Right lung (tissue), 2 donors: ENCODE measurements at regions not wholly inside any gene's neighbourhood (a gene's known extent, or its start where the extent isn't known, plus 50 kb on each side); places are given as distances from the start of the nearest gene placed in this dataset.

Experiments used
- DNase-seq, 2 donors: peaks; one replicate each; pipeline ENCODE4 v3.0.0-alpha.2; 2013

DNA sequence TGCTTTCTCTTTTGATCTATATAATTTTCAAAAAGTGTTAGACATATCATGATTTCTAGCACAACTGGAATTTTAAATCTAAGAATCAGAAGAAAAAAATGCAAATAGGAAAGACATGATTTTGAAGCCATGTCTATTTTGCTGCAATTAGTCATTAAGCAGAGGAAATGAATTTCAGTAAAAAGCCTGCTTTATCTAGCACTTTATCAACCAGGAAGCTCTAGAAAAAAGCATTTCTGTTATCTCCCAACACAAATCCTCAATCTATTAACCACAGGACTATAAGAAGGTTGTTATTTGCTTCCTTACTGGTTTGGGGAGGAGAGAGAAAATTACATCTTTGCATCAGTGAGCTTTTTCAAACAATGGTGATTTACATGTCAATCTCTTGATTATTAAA, 716.7 kb downstream of the DIAPH3 start:
- DNase-seq = no peak

DNA sequence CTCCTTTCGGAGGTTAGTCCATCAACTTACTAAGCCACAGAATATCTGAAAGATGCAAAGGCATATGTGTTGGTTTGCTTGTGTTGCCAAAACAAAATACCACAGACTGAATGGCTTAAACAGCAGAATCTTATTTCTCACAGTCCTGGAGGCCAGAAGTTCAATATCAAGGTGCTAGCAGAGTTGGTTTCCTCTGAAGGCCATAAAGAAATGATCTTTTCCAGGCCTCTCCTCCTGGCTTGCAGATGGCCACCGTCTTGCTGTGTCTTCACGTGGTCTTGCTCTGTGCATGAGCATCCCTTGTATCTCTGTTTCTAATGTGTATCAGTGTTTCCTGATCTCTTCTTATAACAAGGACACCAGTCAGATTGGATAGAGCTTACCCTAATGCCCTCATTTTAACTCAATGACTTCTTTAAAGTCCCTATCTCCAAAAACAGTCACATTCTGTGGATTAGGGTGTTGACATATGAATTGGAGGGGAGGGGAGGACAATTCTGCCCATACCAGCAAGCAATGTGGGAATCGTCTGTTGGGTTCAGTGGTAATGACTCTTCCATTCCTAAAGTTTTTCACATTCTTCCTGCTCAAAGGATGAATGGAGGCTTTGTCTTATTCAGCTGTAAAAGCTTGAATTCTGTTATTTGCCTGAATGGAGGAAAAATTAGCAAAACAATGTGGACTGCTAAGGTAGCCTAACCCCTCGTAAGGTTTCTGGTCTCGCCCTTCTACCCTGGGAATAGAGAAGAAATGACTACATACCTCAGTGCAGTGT, 715.7 kb downstream of the DIAPH3 start:
- no peak for DNase-seq

DNA sequence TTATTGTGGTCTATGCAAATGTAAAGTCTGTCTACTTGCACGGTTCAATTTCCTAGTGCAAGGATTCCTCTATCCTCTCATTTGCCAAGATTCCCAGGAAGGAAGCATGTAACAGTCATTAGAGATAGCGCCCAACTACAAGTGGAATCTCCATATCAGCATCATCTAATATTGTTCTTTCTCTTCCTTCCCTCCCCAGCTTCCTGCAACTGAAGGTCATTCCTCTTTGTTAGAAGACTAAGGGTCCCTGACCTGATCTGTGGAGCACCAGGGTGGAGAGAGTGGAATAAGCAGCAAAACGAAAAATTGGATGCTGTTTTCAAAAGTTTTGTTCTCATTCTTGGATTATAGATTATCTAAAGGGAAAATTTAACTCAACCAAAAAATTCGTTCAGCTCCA, 714.0 kb downstream of the DIAPH3 start:
- no peak for DNase-seq

DNA sequence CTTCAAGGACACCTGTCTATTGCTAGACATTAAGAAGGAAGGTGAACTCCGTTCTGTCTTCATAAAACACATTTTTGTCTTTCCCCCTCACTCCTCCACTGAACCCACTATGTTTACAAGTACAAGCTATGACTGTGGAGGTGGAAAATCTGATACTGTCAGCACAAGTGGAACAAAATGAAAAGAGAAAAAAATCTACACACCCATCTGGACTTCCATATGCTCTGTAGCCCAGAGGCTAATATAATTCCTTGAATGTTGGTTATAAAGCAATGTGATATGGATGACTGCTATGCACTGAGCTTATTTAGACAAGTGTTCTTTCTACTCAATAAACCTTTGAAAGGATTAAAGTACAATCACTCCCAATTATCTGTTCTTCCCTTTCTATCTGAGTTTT, 713.5 kb downstream of the DIAPH3 start:
- DNase-seq = no peak

DNA sequence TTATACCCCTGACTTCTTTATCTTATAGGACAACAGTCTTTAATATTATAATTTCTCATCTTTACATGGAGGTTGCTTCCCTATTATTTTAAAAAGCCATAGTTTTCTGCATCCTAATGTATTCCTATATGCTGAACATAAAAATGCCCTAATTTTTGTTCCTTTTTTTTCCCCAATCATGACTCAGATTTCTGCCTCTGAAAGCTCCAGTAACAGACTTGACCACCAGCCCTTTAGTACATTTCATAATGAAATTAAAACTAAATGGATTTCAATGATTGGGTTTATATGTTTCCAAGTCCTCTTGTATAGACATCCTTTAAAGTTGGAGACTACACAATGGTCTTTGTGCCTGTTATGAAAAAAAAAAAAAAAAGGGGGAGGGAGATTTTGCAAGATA, 712.5 kb downstream of the DIAPH3 start:
- DNase-seq = no peak

DNA sequence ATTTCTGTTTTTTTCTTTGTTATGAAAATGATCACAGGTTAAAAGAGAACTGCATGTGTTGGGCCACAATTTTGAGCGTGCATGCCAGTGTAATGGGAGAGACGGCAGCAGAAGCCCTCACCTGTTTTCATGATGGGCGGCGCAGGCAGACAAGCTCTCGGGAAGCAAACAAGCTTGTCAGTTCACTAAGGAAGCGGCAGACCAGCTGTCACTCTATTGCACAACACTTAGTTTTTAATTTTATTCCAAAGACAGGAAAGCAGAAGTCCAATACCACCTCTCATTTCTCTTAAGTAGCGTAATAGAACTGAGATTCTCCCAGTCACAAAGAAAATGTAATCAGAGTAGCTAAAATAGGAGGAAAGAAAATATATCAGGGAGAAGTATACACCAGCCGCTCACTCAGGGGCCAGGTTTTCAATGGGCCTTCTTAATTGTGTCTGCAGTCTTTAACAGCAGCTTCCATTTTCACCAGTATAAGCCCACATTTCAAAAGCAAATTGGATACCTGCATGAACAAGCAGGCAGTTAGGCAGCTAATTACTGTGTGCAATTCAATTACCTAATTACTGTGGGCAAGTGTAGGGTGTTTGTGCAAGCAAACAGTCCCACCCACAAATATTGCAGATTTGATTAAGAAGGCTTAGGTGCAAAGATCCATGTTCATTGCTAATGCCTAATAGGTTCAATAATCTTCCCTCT, 711.4 kb downstream of the DIAPH3 start:
- no peak for DNase-seq

DNA sequence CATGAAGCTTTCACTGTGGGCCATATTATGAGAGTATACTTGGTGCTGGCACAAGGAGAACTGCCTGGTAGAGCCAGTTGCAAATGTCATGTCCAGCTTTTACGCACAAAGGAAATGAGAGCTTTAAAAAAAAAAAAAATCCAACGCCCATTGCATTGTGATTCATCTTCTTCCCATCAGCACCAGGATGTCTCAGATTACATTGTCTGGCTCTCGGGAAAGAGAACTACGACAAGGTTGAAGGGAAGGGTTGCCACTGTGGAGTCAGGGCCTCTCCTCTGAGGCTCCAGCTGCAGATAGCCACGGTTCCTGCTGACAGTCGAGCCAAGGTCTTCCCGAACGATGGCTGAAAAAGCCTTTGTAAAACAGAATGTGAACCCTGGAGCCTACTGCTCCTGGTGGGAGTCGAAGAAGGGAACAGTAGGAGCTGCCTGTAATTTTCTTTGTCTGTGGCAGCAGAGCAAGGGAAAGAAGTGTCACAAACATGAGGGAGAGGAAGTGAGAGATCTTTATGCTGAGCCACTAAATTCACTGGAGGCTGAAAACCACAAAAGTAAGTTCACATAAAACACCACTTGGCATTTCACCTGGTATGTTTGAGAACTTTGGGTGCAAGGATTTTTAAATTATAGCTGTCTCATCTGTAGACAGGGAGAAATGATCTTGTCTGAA, 704.7 kb downstream of the DIAPH3 start:
- no peak for DNase-seq

DNA sequence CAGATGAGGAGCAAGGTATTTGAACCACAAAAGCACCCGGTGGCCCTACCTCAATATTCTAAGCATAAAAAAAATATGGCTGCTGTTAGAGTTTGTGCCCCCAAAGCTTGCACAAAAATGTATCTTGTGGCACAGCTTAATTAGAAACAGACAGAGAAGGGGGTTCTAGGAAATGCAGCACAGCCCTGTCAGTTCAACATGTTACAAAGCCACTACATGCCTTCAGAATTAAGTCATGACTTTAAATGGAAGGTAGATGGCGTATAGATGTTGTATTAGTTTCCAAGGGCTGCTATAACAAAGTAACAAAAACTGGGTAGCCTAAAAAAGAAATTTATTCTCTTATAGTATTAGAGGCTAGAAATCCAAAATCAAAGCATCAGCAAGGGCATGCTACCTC, 703.8 kb downstream of the DIAPH3 start:
- DNase-seq = no peak

DNA sequence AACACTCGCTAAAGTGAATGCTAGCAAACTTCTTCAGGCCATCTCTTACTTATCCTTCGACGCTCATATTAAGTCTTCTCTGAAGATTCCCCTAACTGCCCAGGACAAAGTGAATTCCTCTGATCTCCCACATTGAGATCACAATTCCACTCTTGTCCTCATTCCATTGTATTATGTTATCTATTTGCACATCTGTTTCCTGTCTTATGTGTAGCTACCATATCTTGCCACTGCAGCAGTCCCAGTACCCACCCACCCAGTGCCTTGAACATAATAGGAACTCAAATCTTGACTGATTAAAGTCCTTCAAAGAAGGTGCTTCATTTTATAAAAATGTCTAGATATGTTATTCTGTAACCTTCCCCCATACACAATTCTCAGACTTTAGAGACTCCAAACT, 702.3 kb downstream of the DIAPH3 start:
- no peak for DNase-seq

DNA sequence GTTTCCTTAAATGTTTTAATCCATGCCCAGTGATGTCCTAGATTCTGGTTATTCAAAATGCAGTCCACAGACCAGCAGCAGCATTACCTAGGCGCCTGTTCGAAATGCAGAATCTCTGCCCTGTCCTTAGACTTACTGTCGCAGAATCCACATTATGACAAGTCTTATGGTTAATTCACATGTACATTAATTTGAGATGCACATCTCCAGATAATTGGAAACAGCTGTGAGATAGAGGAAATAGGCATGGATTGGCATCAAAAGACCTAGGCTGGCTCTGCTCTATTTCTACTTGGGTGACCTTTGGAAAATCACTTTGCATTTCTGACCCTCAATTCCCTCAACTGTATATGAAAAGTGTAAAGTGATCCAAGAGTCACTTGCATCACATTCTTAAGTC, 700.7 kb downstream of the DIAPH3 start:
- no peak for DNase-seq

DNA sequence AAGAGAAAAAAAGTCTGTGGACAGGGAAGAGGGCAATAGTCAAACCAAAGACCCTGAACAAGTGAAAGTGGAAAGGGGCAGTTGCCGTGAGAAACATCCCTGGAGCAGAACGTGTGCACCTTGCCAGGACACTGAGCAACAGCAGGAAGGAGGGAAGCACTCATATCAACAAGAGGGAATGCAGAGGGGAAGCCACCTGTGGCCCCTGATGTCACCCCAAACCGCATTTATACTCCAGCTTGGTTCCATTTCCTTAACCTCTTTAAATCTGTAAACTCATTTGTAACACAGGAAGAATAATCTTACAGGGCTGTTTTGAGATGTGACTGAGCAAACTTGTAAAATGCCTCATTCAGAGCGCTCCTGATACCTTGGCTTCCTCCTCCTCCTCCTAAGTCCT, 698.8 kb downstream of the DIAPH3 start:
- DNase-seq = no peak

DNA sequence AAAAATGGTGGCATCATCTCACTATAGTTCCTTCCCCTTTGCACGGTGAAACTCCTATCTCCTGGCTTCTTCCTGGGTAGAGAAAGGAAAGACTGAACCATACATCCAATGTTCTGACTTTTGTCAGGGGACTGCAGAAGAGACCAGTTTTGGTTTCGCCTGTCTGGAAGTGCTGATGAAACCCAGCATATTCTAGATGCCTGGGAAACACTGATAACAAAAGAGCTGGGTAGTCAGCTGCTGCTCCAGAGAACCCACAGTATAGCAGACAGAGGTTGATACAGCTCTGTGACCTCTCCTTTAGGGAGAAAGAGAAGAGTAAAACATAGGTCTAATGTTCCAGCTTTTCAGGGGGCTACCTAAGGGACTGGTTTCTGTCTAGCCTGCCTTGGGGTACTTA, 695.3 kb downstream of the DIAPH3 start:
- DNase-seq = no peak

DNA sequence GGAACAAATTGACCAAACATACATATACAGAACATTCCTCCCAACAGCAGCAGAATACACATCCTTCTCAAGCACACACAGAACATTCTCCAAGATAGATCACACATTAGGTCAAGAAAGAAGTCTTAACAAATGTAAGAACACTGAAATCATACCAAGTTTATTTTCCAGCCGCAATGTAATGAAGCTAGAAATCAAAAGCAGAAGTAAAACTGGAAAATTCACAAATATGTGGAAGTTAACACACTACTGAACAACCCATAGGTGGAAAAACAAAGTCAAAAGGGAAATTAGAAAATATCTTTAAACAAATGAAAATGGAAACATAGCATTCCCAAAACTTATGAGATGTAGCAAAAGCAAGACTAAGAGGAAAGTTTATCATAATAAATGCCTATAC, 692.6 kb downstream of the DIAPH3 start:
- DNase-seq = no peak

DNA sequence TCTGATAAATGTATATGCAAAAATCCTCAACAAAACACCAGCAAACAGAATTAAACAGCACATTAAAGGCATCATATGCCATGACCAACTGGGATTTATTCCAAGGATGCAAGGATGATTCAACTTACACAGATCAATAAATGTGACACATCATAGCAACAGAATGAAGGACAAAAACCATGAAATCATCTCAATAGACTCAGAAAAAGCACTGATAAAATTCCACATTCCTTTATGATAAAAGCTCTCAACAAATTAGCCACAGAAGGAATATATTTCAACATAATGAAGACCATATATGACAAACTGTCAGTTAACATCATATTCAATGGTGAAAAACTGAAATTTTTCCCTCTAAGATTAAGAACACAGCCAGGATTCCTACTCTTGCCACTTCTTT, 691.6 kb downstream of the DIAPH3 start:
- DNase-seq = no peak

DNA sequence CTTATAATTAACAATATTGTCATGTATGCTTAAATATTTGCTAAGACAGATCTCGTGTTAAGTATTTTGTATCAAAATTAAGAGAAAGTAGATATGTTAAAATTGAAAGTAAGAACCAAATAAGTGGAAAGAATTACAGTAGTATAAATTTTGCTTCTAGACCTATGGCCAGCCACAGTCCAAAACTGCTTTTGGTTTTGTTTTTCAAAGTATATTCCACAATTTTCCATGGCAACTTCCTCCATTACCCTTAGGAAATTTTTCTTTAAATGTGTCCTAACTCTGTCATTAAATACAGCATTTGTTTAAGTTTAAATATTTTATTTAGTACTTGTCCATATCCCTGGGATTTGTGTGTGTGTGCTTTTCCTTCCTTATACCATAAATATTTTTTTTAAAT, 689.0 kb downstream of the DIAPH3 start:
- DNase-seq = no peak

DNA sequence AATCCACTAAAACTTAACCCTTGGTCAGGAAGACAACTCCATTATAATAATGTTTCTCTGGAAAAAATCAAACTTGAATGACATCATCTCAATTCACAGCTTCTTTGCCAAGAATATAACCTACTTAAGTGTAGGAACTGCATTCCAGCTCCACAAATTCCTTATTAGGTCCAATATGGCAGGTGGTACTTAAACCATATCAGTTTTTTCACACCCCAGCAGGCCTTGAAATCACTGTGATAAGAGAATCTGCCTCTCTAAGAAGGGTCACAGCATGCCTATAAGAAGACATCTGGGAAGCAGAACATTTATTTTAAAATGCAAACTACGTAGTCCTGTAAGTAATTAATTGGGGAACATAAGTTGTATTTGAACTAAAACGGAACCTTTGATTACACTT, 687.8 kb downstream of the DIAPH3 start:
- no peak for DNase-seq

DNA sequence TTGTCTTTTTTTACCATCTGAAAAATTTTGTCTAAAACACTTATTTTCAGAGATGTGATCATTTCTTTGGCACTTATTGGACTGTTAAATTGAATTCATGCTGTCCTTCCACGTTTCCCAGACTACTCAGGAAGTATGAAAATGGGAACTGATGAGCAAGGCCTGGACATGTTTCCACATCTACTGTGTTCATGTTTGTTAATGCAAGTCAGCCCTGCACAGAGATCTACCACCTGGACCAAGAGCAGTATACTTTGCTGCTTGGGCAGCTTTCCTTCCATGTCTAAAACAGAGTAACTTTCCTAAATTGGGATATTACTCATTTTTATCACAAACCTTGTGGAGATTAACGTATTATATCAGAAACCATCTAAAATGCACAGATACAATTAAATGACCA, 687.4 kb downstream of the DIAPH3 start:
- DNase-seq = no peak

DNA sequence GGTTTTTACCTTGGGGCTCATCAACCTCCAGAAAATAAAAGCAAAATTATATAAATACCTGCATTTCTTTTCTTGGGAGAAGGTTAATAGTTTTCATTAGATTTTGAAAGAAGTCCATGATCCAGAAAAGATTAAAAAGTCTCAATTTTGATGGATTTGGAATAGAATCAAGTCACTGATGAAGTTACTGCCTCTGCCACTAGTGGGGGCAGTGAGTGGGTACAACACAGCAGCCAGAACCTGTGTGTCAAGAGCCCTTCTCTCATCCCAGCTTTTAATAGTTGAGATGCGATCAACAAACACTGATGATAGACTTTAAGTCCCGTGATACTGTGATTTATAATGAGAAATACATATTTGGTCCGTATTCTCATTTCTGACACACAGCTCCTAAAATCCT, 686.7 kb downstream of the DIAPH3 start:
- no peak for DNase-seq

DNA sequence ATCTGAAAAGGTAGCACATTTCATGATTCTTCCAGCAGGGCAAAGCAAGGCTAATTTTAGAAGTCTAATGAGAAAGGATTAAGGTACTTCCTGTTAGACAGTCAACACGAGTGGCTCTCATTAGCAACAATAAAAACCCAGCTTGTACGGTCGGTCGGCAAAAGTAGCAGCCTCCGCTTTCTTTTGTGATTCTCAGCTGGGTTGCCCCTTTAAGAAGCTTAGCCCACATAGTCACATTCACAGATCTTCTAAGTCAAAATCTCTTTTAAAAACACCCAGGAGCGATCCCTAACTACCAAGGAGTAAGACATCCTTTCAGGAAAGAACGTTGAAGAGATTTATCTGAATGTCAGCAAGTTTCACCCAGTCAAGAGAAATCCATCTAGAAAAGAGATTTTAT, 684.8 kb downstream of the DIAPH3 start:
- no peak for DNase-seq

DNA sequence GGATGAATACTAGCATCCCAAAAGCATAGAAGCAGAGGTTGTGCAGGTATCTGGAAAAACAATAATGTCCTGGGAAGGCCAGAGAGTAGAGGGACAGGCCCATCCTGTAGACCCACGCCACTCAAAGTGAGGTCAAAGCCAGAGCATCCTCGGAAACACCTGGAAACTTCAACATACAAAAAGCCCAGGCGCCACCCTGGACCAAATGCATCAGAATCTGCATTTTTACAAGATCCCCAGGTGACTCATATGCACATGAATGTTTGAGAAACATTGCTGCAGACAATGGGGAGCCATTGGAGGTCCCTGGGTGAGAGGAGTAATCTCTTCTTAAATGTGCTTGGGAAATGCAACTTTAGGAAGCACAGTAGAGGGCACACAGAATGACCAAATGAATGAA, 684.1 kb downstream of the DIAPH3 start:
- DNase-seq = no peak

DNA sequence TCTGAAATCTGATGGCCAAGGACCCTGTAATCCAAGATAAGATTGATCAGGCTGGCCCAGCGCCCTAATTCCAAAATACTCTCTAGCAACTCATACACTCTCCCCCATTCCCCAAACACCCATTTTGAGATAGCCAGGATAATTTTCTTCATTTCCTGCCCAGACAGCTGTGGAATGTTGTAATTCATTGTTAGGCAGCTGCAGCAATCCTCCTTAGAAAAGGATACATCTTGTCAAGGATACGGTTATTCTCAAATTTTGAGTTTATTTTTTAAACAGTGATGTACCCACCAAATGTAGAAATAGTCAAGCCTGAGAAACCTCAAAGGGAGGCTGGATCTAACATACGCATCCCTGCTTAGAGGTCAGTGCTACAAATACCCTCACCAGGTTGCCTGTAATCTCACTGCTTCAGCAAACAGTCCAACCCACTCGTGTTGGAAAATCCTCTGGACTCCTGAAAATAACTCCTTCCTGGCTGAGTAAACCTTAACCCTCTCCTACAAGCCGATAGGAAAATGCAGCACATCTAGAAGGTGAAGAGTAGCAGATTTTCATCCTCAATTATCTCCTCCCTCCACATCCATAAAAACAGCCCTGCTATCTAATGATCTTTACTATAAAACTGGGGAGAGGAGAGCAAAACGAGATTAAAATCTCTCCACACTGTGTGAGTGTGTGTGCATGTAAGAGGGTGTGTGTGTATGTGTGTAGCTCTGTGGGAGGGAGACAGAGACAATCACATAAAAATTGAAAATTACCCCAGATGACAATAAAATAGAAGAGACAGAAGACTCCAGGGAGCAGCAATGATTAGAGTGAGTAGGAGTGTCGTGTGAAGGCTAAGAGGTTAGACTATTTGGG, 683.1 kb downstream of the DIAPH3 start:
- no peak for DNase-seq

DNA sequence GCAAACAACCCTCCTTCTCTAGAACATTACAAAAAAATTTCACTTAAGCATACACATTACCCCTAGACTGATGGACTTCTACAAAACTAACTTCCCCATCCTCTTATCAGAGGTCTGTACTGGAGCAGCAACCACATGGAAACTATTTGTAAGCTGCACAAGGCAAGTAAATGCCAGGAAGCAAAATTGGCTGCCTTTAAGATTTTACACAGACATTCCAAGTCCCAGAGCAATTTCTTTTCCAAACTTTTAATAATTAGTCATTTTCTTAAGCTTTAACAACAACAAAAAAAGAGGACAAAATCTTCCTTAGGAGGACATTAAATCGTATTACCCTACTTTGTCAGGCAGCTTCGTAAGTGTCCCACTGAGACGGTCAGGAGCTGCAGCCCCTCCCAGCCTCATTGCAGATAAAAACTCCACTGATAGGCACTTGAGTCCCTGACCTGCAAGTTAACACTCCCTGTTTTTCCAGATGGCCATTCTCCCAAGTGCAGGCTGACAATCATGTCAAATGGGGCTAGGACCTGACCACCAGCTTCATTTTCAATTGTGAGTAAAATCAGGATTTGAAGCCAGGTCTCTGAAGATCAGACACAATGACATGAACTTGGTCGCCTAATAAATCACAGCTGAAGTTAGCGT, 680.1 kb downstream of the DIAPH3 start:
- no peak for DNase-seq
